OCI-LY7 (cell line): ENCODE measurements at regions not wholly inside any gene's neighbourhood (a gene's known extent, or its start where the extent isn't known, plus 50 kb on each side); places are given as distances from the start of the nearest gene placed in this dataset.

ENCODE experiments used
- CTCF ChIP-seq: fragments of 200-600 bp; sonication (generic); conservative IDR thresholded peaks from 2 replicates; pipeline ENCODE4 v1.5.1; 2014; ENCODE audit warnings: mild to moderate bottlenecking, antibody characterized with exemption, low read length, moderate library complexity, mixed read lengths
- EZH2phosphoT487 ChIP-seq: fragments of 200-600 bp; sonication (generic); IDR thresholded peaks from 2 replicates; pipeline ENCODE4 v1.6.1; 2018; ENCODE audit warnings: low read depth, borderline replicate concordance, mild to moderate bottlenecking, mixed run types, antibody characterized with exemption, low read length, moderate library complexity, mixed read lengths

GRCh38 chr2:100664021-100664755, 101.4 kb downstream of the PDCL3 start:
- TF ChIP-seq CTCF (no peak), EZH2phosphoT487 (no peak)
